Tibial nerve (tissue), 4 donors: ENCODE measurements at regions not wholly inside any gene's neighbourhood (a gene's known extent, or its start where the extent isn't known, plus 50 kb on each side); places are given as distances from the start of the nearest gene placed in this dataset.
"Not testable (repeated sequence)": the region's sequence is repeated elsewhere in the genome, so short reads cannot be mapped to it uniquely, and the experiment has no call there.

Experiments used
- DNase-seq, 2 donors: peaks; one replicate each; pipeline ENCODE4 v3.0.0-alpha.2; 2019; ENCODE audit warnings: low spot score in 2 of 2
- H3K27ac ChIP-seq, 4 donors: fragments of 200-600 bp; sonication (generic) in 3 of 4; one replicate each; pipeline ENCODE4 v1.5.1; 2017 to 2019; ENCODE audit warnings: mild to moderate bottlenecking in 1 of 4
- H3K27me3 ChIP-seq, 2 donors: fragments of 200-600 bp; sonication (generic) in 1 of 2; one replicate each; pipeline versions ENCODE4 v1.5.1 to v1.6.0; 2017 to 2019
- H3K36me3 ChIP-seq, 3 donors: fragments of 200-600 bp; sonication (generic); one replicate each; pipeline ENCODE4 v1.5.1; 2018 to 2019
- H3K4me1 ChIP-seq, 4 donors: fragments of 200-600 bp; sonication (generic) in 3 of 4; one replicate each; pipeline ENCODE4 v1.5.1; 2017 to 2019
- H3K4me3 ChIP-seq, 4 donors: fragments of 200-600 bp; sonication (generic) in 3 of 4; one replicate each; pipeline ENCODE4 v1.5.1; 2017 to 2019; ENCODE audit warnings: mild to moderate bottlenecking in 1 of 4, moderate library complexity in 1 of 4
- H3K9me3 ChIP-seq, 4 donors: fragments of 200-600 bp; sonication (generic) in 3 of 4; one replicate each; pipeline ENCODE4 v1.5.1; 2017 to 2019
- CTCF ChIP-seq, 5 experiments: fragments of 200-600 bp in 3 of 5; fragments of 450-650 bp in 2 of 5; sonication (generic) in 3 of 5; IDR thresholded peaks; one replicate each; pipeline ENCODE4 v1.5.1; 2016 to 2019; ENCODE audit warnings: antibody characterized with exemption in 5 of 5, mild to moderate bottlenecking in 3 of 5, moderate library complexity in 2 of 5
- EP300 ChIP-seq, 2 donors: sonication (generic); formaldehyde crosslinking; IDR thresholded peaks; one replicate each; pipeline ENCODE4 v1.6.1; 2017; ENCODE audit warnings: antibody characterized with exemption in 2 of 2, mild to moderate bottlenecking in 1 of 2
- POLR2A ChIP-seq, 2 donors: fragments of 450-650 bp; IDR thresholded peaks; one replicate each; pipeline ENCODE4 v1.6.1; 2017; ENCODE audit warnings: antibody characterized with exemption in 2 of 2, mild to moderate bottlenecking in 2 of 2, moderate library complexity in 2 of 2
- WGBS, 2 donors: methylation state at CpG; one replicate each; pipeline ENCODE4 v1.1.5; 2018; 5-methylcytosine and 5-hydroxymethylcytosine counted together

- no peak for TF ChIP-seq EP300 (IDR thresholded peaks at IDR 0.05)
- TF ChIP-seq POLR2A (IDR thresholded peaks at IDR 0.05) = no peak
- TF ChIP-seq CTCF (IDR thresholded peaks at IDR 0.05) = no peak
- no peak overlapping the region for H3K27ac ChIP-seq
- 50 to 54% methylated on average over 40 to 41 of the region's 41 CpGs for WGBS, 2 donors
- H3K9me3 ChIP-seq = peaks cover 0 to 3% (median 0%) of the 10 kb centered on the region in 4 donors
- H3K36me3 ChIP-seq = no peaks in the 10 kb centered on the region
- no peak for DNase-seq
- H3K27me3 ChIP-seq = no peaks in the 10 kb centered on the region
- H3K4me3 ChIP-seq = no peak overlapping the region
- H3K4me1 ChIP-seq = no peaks in the 10 kb centered on the region
Observed at GRCh38 chr10:2772816-2773631, 294.3 kb upstream of the PFKP start.

GRCh38 chr10:2772135-2772534 is 295.2 kb upstream of the PFKP start:
- no peak overlapping the region for H3K4me3 ChIP-seq
- WGBS, 2 donors = 86 to 89% methylated on average over 5 of the region's 5 CpGs
- peaks cover 0 to 3% (median 0%) of the 10 kb centered on the region in 4 donors for H3K9me3 ChIP-seq
- no peaks in the 10 kb centered on the region for H3K36me3 ChIP-seq
- no peak for DNase-seq
- H3K4me1 ChIP-seq = no peaks in the 10 kb centered on the region
- no peak overlapping the region for H3K27ac ChIP-seq
- TF ChIP-seq POLR2A (IDR thresholded peaks at IDR 0.05) (no peak), CTCF (IDR thresholded peaks at IDR 0.05) (no peak), EP300 (IDR thresholded peaks at IDR 0.05) (no peak)
- no peaks in the 10 kb centered on the region for H3K27me3 ChIP-seq

- H3K9me3 ChIP-seq, H3K27ac ChIP-seq, H3K27me3 ChIP-seq, DNase-seq, H3K36me3 ChIP-seq, H3K4me3 ChIP-seq, H3K4me1 ChIP-seq: not testable (repeated sequence)
- 53 to 70% methylated on average over 5 of the region's 5 CpGs for WGBS, 2 donors
Observed at GRCh38 chr10:2767293-2767692, 300.1 kb upstream of the PFKP start.

GRCh38 chr10:2761971-2762370 is 305.4 kb upstream of the PFKP start:
- Histone ChIP-seq H3K4me1 (no peaks in the 10 kb centered on the region), H3K9me3 (no peaks in the 10 kb centered on the region), H3K4me3 (no peak overlapping the region), H3K27me3 (no peaks in the 10 kb centered on the region), H3K27ac (no peak overlapping the region), H3K36me3 (no peaks in the 10 kb centered on the region)
- TF ChIP-seq POLR2A (IDR thresholded peaks at IDR 0.05) (no peak), CTCF (IDR thresholded peaks at IDR 0.05) (no peak), EP300 (IDR thresholded peaks at IDR 0.05) (no peak)
- 85 to 91% methylated on average over 4 of the region's 4 CpGs for WGBS, 2 donors
- DNase-seq = no peak

GRCh38 chr10:2761311-2761710 is 306.0 kb upstream of the PFKP start:
- Histone ChIP-seq H3K9me3 (no peaks in the 10 kb centered on the region), H3K27me3 (no peaks in the 10 kb centered on the region), H3K27ac (no peak overlapping the region), H3K36me3 (no peaks in the 10 kb centered on the region), H3K4me3 (no peak overlapping the region), H3K4me1 (no peaks in the 10 kb centered on the region)
- 68 to 78% methylated on average over 10 of the region's 10 CpGs for WGBS, 2 donors
- TF ChIP-seq POLR2A (IDR thresholded peaks at IDR 0.05) (no peak), CTCF (IDR thresholded peaks at IDR 0.05) (no peak), EP300 (IDR thresholded peaks at IDR 0.05) (no peak)
- no peak for DNase-seq
